ENCODE measurements at regions not wholly inside any gene's neighbourhood (a gene's known extent, or its start where the extent isn't known, plus 50 kb on each side); places are given as distances from the start of the nearest gene placed in this dataset.
"Not testable (repeated sequence)": the region's sequence is repeated elsewhere in the genome, so short reads cannot be mapped to it uniquely, and the experiment has no call there.

DNA sequence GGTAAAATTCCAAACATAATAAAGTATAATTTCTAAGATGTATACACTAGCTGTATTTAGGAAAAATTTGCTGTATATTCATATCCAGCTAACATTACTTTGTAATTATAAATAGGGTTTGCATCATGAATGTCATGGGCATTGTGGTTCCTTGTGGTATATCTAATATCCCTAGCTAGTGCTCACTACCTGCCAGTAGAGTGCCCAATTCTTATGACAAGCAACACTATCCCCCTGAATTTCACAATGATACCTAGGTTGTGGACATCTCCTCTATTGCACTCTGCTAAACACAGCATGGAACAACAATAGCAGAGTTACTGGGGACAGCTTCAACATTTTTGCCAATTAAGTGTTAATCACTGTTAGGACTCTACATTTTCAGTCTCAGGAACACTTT is 1656.5 kb downstream of the EFNA5 start:
- peaks cover 9% of the 10 kb centered on the region for H3K9me3 Mint-ChIP-seq (ENCODE audit: unreplicated experiment)
- H3K36me3 Mint-ChIP-seq (ENCODE audit: insufficient read depth, unreplicated experiment) = no peaks in the 10 kb centered on the region
- no peaks in the 10 kb centered on the region for H3K27me3 Mint-ChIP-seq (ENCODE audit: insufficient read depth, unreplicated experiment)
- ChIA-PET POLR2A (interaction anchor here (1.0 kb wide), 1 partner anchor 22 kb away, joined by 3 read pairs; no protein-coding TSS in a partner anchor), CTCF (no interaction called here)
- peaks cover 3% of the 10 kb centered on the region for H3K4me1 Mint-ChIP-seq (ENCODE audit: insufficient read depth, unreplicated experiment)
- no peak for DNase-seq (ENCODE audit: unreplicated experiment)
- H3K4me3 Mint-ChIP-seq (ENCODE audit: unreplicated experiment) = no peak overlapping the region
- TF ChIP-seq, protein P1, sequence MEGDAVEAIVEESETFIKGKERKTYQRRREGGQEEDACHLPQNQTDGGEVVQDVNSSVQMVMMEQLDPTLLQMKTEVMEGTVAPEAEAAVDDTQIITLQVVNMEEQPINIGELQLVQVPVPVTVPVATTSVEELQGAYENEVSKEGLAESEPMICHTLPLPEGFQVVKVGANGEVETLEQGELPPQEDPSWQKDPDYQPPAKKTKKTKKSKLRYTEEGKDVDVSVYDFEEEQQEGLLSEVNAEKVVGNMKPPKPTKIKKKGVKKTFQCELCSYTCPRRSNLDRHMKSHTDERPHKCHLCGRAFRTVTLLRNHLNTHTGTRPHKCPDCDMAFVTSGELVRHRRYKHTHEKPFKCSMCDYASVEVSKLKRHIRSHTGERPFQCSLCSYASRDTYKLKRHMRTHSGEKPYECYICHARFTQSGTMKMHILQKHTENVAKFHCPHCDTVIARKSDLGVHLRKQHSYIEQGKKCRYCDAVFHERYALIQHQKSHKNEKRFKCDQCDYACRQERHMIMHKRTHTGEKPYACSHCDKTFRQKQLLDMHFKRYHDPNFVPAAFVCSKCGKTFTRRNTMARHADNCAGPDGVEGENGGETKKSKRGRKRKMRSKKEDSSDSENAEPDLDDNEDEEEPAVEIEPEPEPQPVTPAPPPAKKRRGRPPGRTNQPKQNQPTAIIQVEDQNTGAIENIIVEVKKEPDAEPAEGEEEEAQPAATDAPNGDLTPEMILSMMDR (IDR thresholded peaks at IDR 0.05; ENCODE audit: unreplicated experiment) = no peak
- no peak overlapping the region for H3K27ac Mint-ChIP-seq (ENCODE audit: low read depth, unreplicated experiment)
- no TSS peak for BruUV-seq (replicated peaks)
- intact Hi-C loops (cut with micrococcal nuclease) = no loop called here

DNA sequence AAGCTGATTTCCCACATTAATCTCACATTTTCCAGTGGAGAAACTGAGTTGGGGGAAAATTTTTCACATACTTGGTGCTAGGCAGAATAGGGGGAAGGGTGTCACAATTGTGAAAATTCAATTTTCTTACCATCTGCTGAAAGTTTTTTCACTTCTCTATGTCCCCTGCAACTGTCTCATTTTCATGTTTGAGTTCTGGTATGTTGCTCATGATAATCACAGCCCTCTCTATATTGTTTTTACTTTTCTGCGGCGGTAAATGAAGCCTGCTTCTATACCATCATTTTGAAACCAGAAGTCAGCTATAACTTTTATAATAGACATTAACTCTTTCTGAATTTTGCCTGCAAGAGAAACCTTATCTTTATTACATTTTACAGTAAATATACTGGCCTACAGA is 1664.5 kb downstream of the EFNA5 start:
- Mint-ChIP-seq H3K27ac (ENCODE audit: low read depth, unreplicated experiment) (no peak overlapping the region), H3K9me3 (ENCODE audit: unreplicated experiment) (peaks cover 11% of the 10 kb centered on the region), H3K36me3 (ENCODE audit: insufficient read depth, unreplicated experiment) (no peaks in the 10 kb centered on the region), H3K4me1 (ENCODE audit: insufficient read depth, unreplicated experiment) (no peaks in the 10 kb centered on the region), H3K4me3 (ENCODE audit: unreplicated experiment) (no peak overlapping the region), H3K27me3 (ENCODE audit: insufficient read depth, unreplicated experiment) (no peaks in the 10 kb centered on the region)
- intact Hi-C loops (cut with micrococcal nuclease) = no loop called here
- ChIA-PET POLR2A (no interaction called here), CTCF (interaction anchor here (0.8 kb wide), 1 partner anchor 179 kb away, joined by 3 read pairs; no protein-coding TSS in a partner anchor)
- no peak for DNase-seq (ENCODE audit: unreplicated experiment)
- BruUV-seq (replicated peaks) = no TSS peak
- TF ChIP-seq, protein P1 (IDR thresholded peaks at IDR 0.05; ENCODE audit: unreplicated experiment) = no peak

DNA sequence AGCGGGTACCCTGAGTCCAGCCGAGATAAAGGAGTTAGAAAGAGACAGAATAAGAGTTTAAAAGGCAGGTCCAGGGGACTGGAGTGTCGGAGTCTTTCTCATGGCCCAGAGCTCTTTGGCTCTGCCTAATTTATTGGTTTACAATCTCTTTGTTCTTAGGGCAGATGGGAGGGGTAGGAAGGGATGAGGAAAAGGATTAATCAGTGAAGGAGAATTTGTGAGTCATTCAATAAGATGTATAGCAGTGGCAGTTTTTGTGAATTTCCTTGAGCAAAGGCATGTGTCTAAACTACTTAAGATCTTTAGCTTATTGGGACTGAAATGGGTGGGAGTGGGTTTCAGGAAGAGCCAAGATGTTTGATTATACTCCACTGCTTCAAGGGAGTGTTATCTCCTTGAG is 1671.7 kb downstream of the EFNA5 start:
- DNase-seq (ENCODE audit: unreplicated experiment); H3K36me3 Mint-ChIP-seq (ENCODE audit: insufficient read depth, unreplicated experiment); H3K4me1 Mint-ChIP-seq (ENCODE audit: insufficient read depth, unreplicated experiment); BruUV-seq (replicated peaks); POLR2A ChIA-PET; intact Hi-C loops (cut with micrococcal nuclease); CTCF ChIA-PET; H3K27me3 Mint-ChIP-seq (ENCODE audit: insufficient read depth, unreplicated experiment); H3K9me3 Mint-ChIP-seq (ENCODE audit: unreplicated experiment); H3K27ac Mint-ChIP-seq (ENCODE audit: low read depth, unreplicated experiment); H3K4me3 Mint-ChIP-seq (ENCODE audit: unreplicated experiment): not testable (repeated sequence)

DNA sequence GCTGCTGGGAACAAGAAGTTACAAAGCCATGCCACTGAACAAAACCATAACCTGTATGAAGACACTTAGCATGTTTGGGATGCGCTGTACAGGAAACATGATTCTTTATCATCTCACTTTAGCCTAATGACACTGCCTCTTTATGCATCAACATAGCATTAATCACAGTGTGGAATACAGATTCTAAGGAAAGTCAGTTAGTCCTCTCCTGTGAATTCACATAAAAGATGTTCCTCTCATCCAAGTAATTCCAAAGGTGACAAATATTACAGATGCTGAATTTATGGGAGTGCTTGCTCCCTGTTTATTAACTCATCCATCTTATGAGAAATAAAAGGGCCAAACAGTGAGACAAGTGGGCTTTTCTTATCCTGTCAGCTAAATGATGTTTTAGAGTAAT is 1677.7 kb downstream of the EFNA5 start:
- no peak for DNase-seq (ENCODE audit: unreplicated experiment)
- TF ChIP-seq, protein P1 (IDR thresholded peaks at IDR 0.05; ENCODE audit: unreplicated experiment) = no peak
- H3K27ac Mint-ChIP-seq (ENCODE audit: low read depth, unreplicated experiment) = no peak overlapping the region
- BruUV-seq (replicated peaks) = no TSS peak
- intact Hi-C loops (cut with micrococcal nuclease) = no loop called here
- no peaks in the 10 kb centered on the region for H3K36me3 Mint-ChIP-seq (ENCODE audit: insufficient read depth, unreplicated experiment)
- no peaks in the 10 kb centered on the region for H3K27me3 Mint-ChIP-seq (ENCODE audit: insufficient read depth, unreplicated experiment)
- POLR2A ChIA-PET = interaction anchor here (0.6 kb wide), 1 partner anchor 83 kb away, joined by 3 read pairs; no protein-coding TSS in a partner anchor
- CTCF ChIA-PET = no interaction called here
- H3K4me3 Mint-ChIP-seq (ENCODE audit: unreplicated experiment) = no peak overlapping the region
- no peaks in the 10 kb centered on the region for H3K4me1 Mint-ChIP-seq (ENCODE audit: insufficient read depth, unreplicated experiment)
- no peaks in the 10 kb centered on the region for H3K9me3 Mint-ChIP-seq (ENCODE audit: unreplicated experiment)

DNA sequence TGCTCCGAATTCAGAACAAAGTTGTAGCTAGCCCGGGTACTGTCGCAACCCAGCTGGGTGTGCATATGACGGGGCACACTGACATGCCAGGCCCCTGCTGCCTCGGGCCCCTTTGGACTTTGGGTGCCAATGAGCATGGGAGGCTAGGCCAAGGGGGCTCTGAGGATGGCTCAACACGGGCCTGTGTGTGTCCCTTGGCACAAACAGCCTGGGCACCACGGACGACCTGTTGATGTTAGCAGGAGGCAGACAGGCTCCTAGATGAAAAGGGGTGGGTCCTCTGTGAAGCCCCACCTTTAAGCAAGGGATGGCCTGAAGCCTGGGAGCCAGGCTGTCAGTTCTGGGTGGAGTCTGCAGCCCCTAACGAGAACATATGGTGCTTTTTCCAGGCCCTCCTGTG is 1688.2 kb downstream of the EFNA5 start:
- TF ChIP-seq, protein P1 (IDR thresholded peaks at IDR 0.05; ENCODE audit: unreplicated experiment) = no peak
- ChIA-PET POLR2A (no interaction called here), CTCF (no interaction called here)
- no peaks in the 10 kb centered on the region for H3K36me3 Mint-ChIP-seq (ENCODE audit: insufficient read depth, unreplicated experiment)
- no peak for DNase-seq (ENCODE audit: unreplicated experiment)
- H3K9me3 Mint-ChIP-seq (ENCODE audit: unreplicated experiment) = peaks cover 7% of the 10 kb centered on the region
- no peak overlapping the region for H3K4me3 Mint-ChIP-seq (ENCODE audit: unreplicated experiment)
- BruUV-seq (replicated peaks) = no TSS peak
- H3K27ac Mint-ChIP-seq (ENCODE audit: low read depth, unreplicated experiment) = no peak overlapping the region
- H3K4me1 Mint-ChIP-seq (ENCODE audit: insufficient read depth, unreplicated experiment) = no peaks in the 10 kb centered on the region
- H3K27me3 Mint-ChIP-seq (ENCODE audit: insufficient read depth, unreplicated experiment) = no peaks in the 10 kb centered on the region
- intact Hi-C loops (cut with micrococcal nuclease) = no loop called here

All from MCF 10A (cell line).